ENCODE measurements at regions not wholly inside any gene's neighbourhood (a gene's known extent, or its start where the extent isn't known, plus 50 kb on each side); places are given as distances from the start of the nearest gene placed in this dataset.

DNA sequence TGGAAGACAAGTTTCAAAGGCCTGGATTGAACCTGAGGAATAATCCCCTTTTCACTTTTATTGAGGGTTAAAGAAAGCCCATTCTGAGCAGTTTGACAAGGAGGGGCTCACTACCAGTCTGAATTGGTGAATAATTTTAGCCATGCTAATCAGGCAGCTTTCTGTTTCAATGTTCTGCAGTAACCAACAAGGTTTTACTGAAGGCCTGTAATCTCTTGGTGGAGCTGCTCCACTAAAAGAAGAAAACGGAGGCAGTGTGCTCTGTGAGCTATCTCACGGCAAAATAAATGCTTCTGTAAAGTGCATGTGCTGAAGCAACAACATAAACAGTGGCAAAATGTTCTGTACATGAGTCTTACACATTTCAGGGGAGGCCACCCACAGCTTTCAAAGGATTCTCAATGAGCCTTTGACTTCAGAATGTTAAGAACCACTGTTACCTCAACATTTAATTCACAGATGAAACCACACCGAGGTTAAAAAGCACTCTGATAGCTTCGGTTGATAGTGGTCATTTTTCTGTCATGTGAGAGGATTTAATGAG lies 111.2 kb downstream of the LRIG3 start:
- DNase-seq: no peak
- Mint-ChIP-seq H3K4me1 (no peaks in the 10 kb centered on the region), H3K27ac (no peak overlapping the region), H3K4me3 (no peak overlapping the region), H3K36me3 (no peaks in the 10 kb centered on the region), H3K9me3 (no peaks in the 10 kb centered on the region), H3K27me3 (no peaks in the 10 kb centered on the region)
- CTCF ChIA-PET: no interaction called here

DNA sequence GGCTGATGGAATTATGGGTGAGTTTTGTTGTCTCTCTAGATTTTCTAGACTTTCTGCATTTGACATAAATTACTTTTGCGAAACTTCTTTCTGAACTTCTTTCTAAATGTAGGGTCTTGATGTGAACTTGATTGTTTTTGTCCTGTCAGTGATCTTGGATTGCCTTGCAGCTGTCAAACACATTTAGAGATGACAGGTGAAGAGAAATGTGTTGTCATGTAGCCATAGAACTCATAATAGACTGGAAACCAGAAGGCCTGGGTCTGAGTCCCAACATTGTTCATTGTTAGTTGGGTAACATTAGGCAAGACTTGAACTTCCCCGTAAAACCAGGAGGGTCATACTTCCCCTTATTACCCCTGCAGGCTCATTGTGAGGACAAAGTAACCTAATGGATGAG lies 109.0 kb downstream of the LRIG3 start:
- no peaks in the 10 kb centered on the region for H3K4me1 Mint-ChIP-seq
- DNase-seq: no peak

DNA sequence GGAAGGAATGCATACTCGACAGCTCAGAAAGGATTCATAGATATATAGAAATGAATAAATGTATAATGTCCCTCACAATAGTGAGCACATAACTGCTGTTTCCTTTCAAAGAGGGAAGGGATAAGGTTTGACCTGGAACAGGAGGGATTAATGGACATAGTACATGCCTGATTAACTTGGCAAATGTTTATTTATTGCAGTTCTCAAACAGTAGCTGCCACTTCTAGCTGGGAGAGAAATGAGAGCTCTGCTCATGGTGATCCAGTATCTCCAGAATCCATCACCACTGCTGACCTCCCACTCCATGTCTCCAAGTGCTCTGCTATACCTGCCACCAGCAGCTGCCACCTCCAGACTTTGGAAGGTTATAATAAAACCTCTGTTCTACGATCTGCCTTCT lies 108.1 kb downstream of the LRIG3 start:
- H3K27ac Mint-ChIP-seq: no peak overlapping the region
- no peak for DNase-seq
- CTCF ChIA-PET: no interaction called here
- H3K27me3 Mint-ChIP-seq: no peaks in the 10 kb centered on the region
- H3K9me3 Mint-ChIP-seq: no peaks in the 10 kb centered on the region
- H3K4me1 Mint-ChIP-seq: no peaks in the 10 kb centered on the region
- H3K36me3 Mint-ChIP-seq: no peaks in the 10 kb centered on the region
- no peak overlapping the region for H3K4me3 Mint-ChIP-seq

More for the DNA sequence above, 109.0 kb downstream of the LRIG3 start:
- CTCF ChIA-PET: no interaction called here
- Mint-ChIP-seq H3K36me3 (no peaks in the 10 kb centered on the region), H3K27me3 (no peaks in the 10 kb centered on the region), H3K27ac (no peak overlapping the region), H3K9me3 (no peaks in the 10 kb centered on the region), H3K4me3 (no peak overlapping the region)

DNA sequence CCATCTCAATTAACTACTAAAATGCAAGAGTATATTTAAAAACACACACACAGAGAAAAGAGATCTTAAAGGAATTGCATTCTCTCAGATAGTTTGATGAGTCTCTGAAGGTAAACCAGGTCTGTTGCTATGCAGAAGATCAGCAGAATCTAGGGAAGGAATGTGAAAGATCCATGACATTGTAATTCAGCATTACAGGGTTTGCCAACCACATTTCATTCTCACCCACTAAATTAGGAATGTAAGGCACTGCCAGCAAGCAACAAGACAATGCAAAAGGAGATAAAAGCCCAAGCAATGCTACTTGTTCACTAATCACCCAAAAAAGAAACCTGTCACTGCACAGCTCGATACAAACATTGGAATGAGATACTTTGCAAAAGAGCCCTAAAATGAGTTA lies 106.3 kb downstream of the LRIG3 start:
- no peak for DNase-seq
- H3K36me3 Mint-ChIP-seq: no peaks in the 10 kb centered on the region
- CTCF ChIA-PET: no interaction called here
- no peaks in the 10 kb centered on the region for H3K27me3 Mint-ChIP-seq
- no peak overlapping the region for H3K4me3 Mint-ChIP-seq
- H3K27ac Mint-ChIP-seq: no peak overlapping the region
- H3K9me3 Mint-ChIP-seq: no peaks in the 10 kb centered on the region
- no peaks in the 10 kb centered on the region for H3K4me1 Mint-ChIP-seq

DNA sequence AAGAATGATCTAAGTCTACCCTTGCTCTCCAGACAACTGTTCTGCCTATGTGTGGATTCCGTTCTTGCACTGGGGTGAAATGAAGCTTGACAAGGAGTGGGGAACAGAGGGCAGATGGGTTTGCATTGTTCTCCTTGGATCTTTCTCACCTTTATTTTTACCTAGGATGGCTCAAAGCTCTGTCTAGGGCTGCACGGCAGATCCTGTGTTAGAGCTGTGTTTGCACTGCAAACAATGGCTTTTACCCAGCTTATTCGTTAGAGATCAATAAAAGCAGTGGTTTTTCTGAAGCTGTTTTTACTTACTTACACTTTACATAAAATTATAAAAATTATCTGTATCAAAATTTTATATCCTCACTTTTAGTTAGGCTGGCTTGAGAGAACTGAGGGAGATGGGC lies 105.1 kb downstream of the LRIG3 start:
- Mint-ChIP-seq H3K36me3 (no peaks in the 10 kb centered on the region), H3K4me1 (no peaks in the 10 kb centered on the region), H3K4me3 (no peak overlapping the region), H3K27me3 (no peaks in the 10 kb centered on the region), H3K9me3 (no peaks in the 10 kb centered on the region), H3K27ac (no peak overlapping the region)
- no peak for DNase-seq
- CTCF ChIA-PET: no interaction called here

DNA sequence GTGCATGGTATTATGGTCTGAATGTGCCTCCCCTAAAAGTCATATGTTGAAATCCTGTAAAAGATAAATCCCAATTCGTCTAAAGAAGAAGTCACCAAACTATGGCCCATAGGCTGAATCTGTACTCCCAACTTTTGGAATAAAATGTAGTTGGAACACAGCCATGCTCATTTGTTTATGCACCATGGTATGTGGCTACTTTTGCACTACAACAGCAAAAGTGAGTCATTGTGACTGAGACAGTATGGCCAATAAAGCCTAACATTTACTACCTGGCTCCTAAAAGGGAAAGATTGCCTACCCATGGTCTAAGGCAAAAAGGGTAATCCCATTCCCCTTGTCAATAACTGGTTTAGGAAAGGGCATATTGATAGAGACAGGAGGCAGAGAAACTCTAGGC lies 101.8 kb downstream of the LRIG3 start:
- CTCF ChIA-PET: no interaction called here
- Mint-ChIP-seq H3K4me1 (no peaks in the 10 kb centered on the region), H3K27ac (no peak overlapping the region), H3K4me3 (no peak overlapping the region), H3K27me3 (no peaks in the 10 kb centered on the region), H3K36me3 (no peaks in the 10 kb centered on the region), H3K9me3 (no peaks in the 10 kb centered on the region)
- no peak for DNase-seq

DNA sequence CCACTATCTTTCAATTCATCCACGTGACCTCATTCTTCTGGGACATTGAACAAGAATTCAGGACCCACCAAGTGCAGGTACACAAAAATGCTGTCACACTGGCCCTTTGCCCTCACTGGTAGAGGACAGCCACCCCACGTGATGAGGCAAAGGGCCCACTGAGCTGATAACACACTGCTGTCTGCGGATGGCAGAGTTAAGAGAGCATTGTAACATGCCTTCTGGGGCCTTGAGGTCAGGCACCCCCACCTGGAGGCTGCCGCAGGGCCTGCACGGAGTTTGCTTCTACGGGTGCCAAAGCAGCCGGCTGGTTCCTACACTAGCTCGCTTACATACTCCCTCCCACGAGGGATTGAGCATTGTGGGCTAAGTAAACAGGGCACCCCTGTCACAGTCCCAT lies 101.0 kb downstream of the LRIG3 start:
- Mint-ChIP-seq H3K27me3 (no peaks in the 10 kb centered on the region), H3K36me3 (no peaks in the 10 kb centered on the region), H3K9me3 (no peaks in the 10 kb centered on the region), H3K4me1 (no peaks in the 10 kb centered on the region), H3K27ac (no peak overlapping the region), H3K4me3 (no peak overlapping the region)
- CTCF ChIA-PET: no interaction called here
- DNase-seq: no peak

DNA sequence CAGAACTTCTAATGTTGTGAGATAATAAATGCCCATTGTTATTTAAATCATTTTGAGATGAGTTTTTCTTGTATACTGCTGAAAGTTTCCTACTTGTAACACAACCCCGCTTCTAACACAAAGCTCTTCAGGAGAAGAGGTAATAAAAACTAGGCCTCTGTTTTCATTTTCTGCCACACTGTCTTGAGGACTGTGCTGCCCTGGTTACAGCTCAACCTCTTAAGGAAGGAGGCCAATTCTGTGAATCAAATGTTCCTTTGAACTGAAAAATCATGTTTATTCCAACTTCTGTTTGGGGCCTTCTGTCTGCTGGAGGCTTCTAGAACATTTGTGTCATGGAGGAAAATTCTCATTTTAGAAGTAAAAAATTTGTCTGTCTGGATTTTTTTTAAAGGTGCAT lies 100.3 kb downstream of the LRIG3 start:
- Mint-ChIP-seq H3K4me3 (no peak overlapping the region), H3K9me3 (no peaks in the 10 kb centered on the region), H3K4me1 (no peaks in the 10 kb centered on the region), H3K36me3 (no peaks in the 10 kb centered on the region), H3K27ac (no peak overlapping the region), H3K27me3 (no peaks in the 10 kb centered on the region)
- CTCF ChIA-PET: no interaction called here
- DNase-seq: no peak
